GM18861 (cell line): ENCODE measurements at regions not wholly inside any gene's neighbourhood (a gene's known extent, or its start where the extent isn't known, plus 50 kb on each side); places are given as distances from the start of the nearest gene placed in this dataset.

Experiments
- ATAC-seq: cut with Tn5 transposase; IDR thresholded peaks from one replicate; pipeline ENCODE4 v1.9.1; 2021; ENCODE audit not compliant: unreplicated experiment

GRCh38 chr6:137816688-137817618 is 50.1 kb upstream of the TNFAIP3 start:
- ATAC-seq, result no peak
